ENCODE measurements at regions not wholly inside any gene's neighbourhood (a gene's known extent, or its start where the extent isn't known, plus 50 kb on each side); places are given as distances from the start of the nearest gene placed in this dataset.

DNA sequence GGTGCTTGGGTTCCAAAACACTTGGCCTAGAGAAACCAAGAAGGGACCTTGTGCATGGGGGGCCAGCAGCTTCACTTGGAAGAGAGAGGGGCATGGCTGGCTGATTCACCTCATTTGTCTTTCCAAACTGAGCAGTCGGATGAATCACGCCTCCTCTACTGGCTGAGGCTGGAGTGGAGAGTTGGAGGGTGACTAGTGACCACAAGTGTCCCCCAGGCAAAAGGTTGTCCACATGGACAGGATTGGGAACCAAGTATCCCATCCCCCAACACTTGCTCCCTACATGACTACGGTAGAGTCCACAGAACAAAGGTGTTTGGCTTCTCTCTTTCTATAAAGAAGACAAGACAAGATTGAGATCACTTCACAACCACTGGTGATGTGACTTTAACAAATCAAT, 875.6 kb downstream of the QKI start:
- TF ChIP-seq HNRNPL (IDR thresholded peaks at IDR 0.05; ENCODE audit: low read depth, low read length) (no peak), NFE2L1 (tag; IDR thresholded peaks at IDR 0.05; ENCODE audit: borderline replicate concordance, low read depth) (no peak), TBL1XR1 (IDR thresholded peaks at IDR 0.05; ENCODE audit: low read length in 2 of 2) (no peak), TCFL5 (CRISPR knock-in tag; conservative IDR thresholded peaks at IDR 0.05) (no peak), RBM14 (IDR thresholded peaks at IDR 0.05; ENCODE audit: borderline replicate concordance, insufficient read depth, low read depth, low read length) (no peak), POLR2AphosphoS5 (IDR thresholded peaks at IDR 0.05; ENCODE audit: control insufficient read depth, insufficient read depth, low read depth, low read length) (no peak), CREB1 (IDR thresholded peaks at IDR 0.05) (no peak), CREB1 (CRISPR knock-in tag; IDR thresholded peaks at IDR 0.05) (no peak), PHF8 (IDR thresholded peaks at IDR 0.05; ENCODE audit: borderline replicate concordance, low read length) (no peak), USF1 (CRISPR knock-in tag; IDR thresholded peaks at IDR 0.05) (no peak), TBP (optimal IDR thresholded peaks at IDR 0.05; ENCODE audit: low read depth, low read length) (no peak), RAD51 (IDR thresholded peaks at IDR 0.05; ENCODE audit: borderline replicate concordance, low read depth) (no peak)
- TF ChIP-seq, protein P1, sequence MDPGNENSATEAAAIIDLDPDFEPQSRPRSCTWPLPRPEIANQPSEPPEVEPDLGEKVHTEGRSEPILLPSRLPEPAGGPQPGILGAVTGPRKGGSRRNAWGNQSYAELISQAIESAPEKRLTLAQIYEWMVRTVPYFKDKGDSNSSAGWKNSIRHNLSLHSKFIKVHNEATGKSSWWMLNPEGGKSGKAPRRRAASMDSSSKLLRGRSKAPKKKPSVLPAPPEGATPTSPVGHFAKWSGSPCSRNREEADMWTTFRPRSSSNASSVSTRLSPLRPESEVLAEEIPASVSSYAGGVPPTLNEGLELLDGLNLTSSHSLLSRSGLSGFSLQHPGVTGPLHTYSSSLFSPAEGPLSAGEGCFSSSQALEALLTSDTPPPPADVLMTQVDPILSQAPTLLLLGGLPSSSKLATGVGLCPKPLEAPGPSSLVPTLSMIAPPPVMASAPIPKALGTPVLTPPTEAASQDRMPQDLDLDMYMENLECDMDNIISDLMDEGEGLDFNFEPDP (CRISPR knock-in tag; IDR thresholded peaks at IDR 0.05): no peak
- TF ChIP-seq, protein P2, sequence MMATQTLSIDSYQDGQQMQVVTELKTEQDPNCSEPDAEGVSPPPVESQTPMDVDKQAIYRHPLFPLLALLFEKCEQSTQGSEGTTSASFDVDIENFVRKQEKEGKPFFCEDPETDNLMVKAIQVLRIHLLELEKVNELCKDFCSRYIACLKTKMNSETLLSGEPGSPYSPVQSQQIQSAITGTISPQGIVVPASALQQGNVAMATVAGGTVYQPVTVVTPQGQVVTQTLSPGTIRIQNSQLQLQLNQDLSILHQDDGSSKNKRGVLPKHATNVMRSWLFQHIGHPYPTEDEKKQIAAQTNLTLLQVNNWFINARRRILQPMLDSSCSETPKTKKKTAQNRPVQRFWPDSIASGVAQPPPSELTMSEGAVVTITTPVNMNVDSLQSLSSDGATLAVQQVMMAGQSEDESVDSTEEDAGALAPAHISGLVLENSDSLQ (IDR thresholded peaks at IDR 0.05): no peak
- TF ChIP-seq, protein P3, sequence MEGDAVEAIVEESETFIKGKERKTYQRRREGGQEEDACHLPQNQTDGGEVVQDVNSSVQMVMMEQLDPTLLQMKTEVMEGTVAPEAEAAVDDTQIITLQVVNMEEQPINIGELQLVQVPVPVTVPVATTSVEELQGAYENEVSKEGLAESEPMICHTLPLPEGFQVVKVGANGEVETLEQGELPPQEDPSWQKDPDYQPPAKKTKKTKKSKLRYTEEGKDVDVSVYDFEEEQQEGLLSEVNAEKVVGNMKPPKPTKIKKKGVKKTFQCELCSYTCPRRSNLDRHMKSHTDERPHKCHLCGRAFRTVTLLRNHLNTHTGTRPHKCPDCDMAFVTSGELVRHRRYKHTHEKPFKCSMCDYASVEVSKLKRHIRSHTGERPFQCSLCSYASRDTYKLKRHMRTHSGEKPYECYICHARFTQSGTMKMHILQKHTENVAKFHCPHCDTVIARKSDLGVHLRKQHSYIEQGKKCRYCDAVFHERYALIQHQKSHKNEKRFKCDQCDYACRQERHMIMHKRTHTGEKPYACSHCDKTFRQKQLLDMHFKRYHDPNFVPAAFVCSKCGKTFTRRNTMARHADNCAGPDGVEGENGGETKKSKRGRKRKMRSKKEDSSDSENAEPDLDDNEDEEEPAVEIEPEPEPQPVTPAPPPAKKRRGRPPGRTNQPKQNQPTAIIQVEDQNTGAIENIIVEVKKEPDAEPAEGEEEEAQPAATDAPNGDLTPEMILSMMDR (IDR thresholded peaks at IDR 0.05 in 2 of 3, conservative IDR thresholded peaks at IDR 0.05 in 1 of 3; ENCODE audit: insufficient read depth in 2 of 3, low read depth in 1 of 3, low read length in 3 of 3): no peak

All from K562 (cell line).